ENCODE measurements at regions not wholly inside any gene's neighbourhood (a gene's known extent, or its start where the extent isn't known, plus 50 kb on each side); places are given as distances from the start of the nearest gene placed in this dataset.

- no peak for TF ChIP-seq CTCF (IDR thresholded peaks at IDR 0.05)
Observed at GRCh38 chr15:96123630-96124187, 206.8 kb upstream of the NR2F2 start.

GRCh38 chr15:96124436-96124835, 206.1 kb upstream of the NR2F2 start:
- TF ChIP-seq CTCF (IDR thresholded peaks at IDR 0.05), result no peak

GRCh38 chr15:96125721-96126415, 204.6 kb upstream of the NR2F2 start:
- TF ChIP-seq CTCF (IDR thresholded peaks at IDR 0.05), result no peak

- TF ChIP-seq CTCF (IDR thresholded peaks at IDR 0.05), result no peak
Observed at GRCh38 chr15:96126859-96127258, 203.6 kb upstream of the NR2F2 start.

GRCh38 chr15:96130734-96131133, 199.8 kb upstream of the NR2F2 start:
- no peak for TF ChIP-seq CTCF (IDR thresholded peaks at IDR 0.05)

- TF ChIP-seq CTCF (IDR thresholded peaks at IDR 0.05), result no peak
Observed at GRCh38 chr15:96132126-96132525, 198.4 kb upstream of the NR2F2 start.

- no peak for TF ChIP-seq CTCF (IDR thresholded peaks at IDR 0.05)
Observed at GRCh38 chr15:96135166-96136093, 195.1 kb upstream of the NR2F2 start.
